ENCODE measurements at regions not wholly inside any gene's neighbourhood (a gene's known extent, or its start where the extent isn't known, plus 50 kb on each side); places are given as distances from the start of the nearest gene placed in this dataset.

- Histone ChIP-seq H2BK120ac (ENCODE audit: low read depth, low read length) (peak overlapping the region; percentile 92), H4K8ac (ENCODE audit: low read depth in 2 of 2, low read length in 2 of 2) (peak overlapping the region; percentile 17 to 89; a peak in 3 of 4 replicates), H2AK9ac (replicated peaks; ENCODE audit: low read depth, low read length, poor library complexity) (no peak overlapping the region), H4K20me1 (ENCODE audit: insufficient read depth, low read length) (no peaks in the 10 kb centered on the region), H2BK15ac (ENCODE audit: low read depth, low read length) (peak overlapping the region; percentile 91; the same call in 2 of the 3 replicates), H3K79me1 (ENCODE audit: low read depth in 1 of 2, low read length in 2 of 2) (no peaks in the 10 kb centered on the region), H3K23ac (ENCODE audit: low read depth, low read length) (0 out of 2 replicates have a peak overlapping the region, but pooled peaks have one; percentile 67), H2BK20ac (ENCODE audit: low read depth, low read length) (peak overlapping the region; percentile 96), H4K91ac (ENCODE audit: insufficient read depth, low read depth, low read length) (peak overlapping the region; percentile 69), H3K4me2 (ENCODE audit: low read depth, low read length) (no peak overlapping the region), H2BK5ac (ENCODE audit: low read depth, low read length, poor library complexity, severe bottlenecking) (peak overlapping the region; percentile 80), H3K18ac (ENCODE audit: low read depth, low read length) (peak overlapping the region; percentile 94), H4K5ac (ENCODE audit: low read depth, low read length) (peak overlapping the region; percentile 90), H2AK5ac (ENCODE audit: low read depth, low read length) (peak overlapping the region; percentile 97), H3K27me3 (ENCODE audit: control insufficient read depth, insufficient read depth, low read length) (no peaks in the 10 kb centered on the region), H3K4me3 (ENCODE audit: insufficient read depth, low read depth, low read length) (no peak overlapping the region), H3K9me1 (ENCODE audit: insufficient read depth, low read length) (peaks cover 4% of the 10 kb centered on the region; the same call in 1 of the 2 replicates), H3K4ac (ENCODE audit: low read depth, low read length) (peak overlapping the region; percentile 94), H3K56ac (ENCODE audit: extremely low read depth, insufficient read depth, low read length) (no peak overlapping the region; the same call in 1 of the 2 replicates), H3K14ac (replicated peaks; ENCODE audit: low read depth, low read length) (peak overlapping the region; percentile 81), H3K4me1 (ENCODE audit: control insufficient read depth, insufficient read depth, low read length) (peaks cover 17% of the 10 kb centered on the region), H3K27ac (ENCODE audit: insufficient read depth, low read length) (peak overlapping the region; percentile 78; the same call in 1 of the 2 replicates), H3K9ac (ENCODE audit: low read depth, low read length) (no peak overlapping the region), H3K9me3 (ENCODE audit: control insufficient read depth, insufficient read depth, low read length) (peaks cover 4% of the 10 kb centered on the region; the same call in 1 of the 2 replicates), H2AFZ (replicated peaks; ENCODE audit: low read length, poor library complexity) (no peak overlapping the region), H3K36me3 (ENCODE audit: control insufficient read depth, insufficient read depth, low read length) (no peaks in the 10 kb centered on the region)
- BruUV-seq (replicated peaks), result no TSS peak
- in situ Hi-C loops (cut with MboI; ENCODE audit: low sequenced_read_pairs) (no loop called here), intact Hi-C loops (cut with micrococcal nuclease) (no loop called here), dilution Hi-C loops (cut with HindIII; ENCODE audit: low sequenced_read_pairs, unreplicated experiment) (no loop called here)
- TF ChIP-seq CTCF (conservative IDR thresholded peaks at IDR 0.05; ENCODE audit: low read depth, low read length) (no peak), RCOR1 (IDR thresholded peaks at IDR 0.05; ENCODE audit: insufficient replicate concordance, low read length) (no peak), ELK1 (IDR thresholded peaks at IDR 0.05; ENCODE audit: borderline replicate concordance, low read depth, low read length) (no peak), MAZ (IDR thresholded peaks at IDR 0.05; ENCODE audit: borderline replicate concordance, low read depth, low read length) (no peak), MXI1 (IDR thresholded peaks at IDR 0.05; ENCODE audit: borderline replicate concordance, low read depth, low read length) (no peak), CHD1 (IDR thresholded peaks at IDR 0.05; ENCODE audit: low read depth, low read length) (no peak), USF2 (IDR thresholded peaks at IDR 0.05; ENCODE audit: low read depth, low read length) (no peak), POLR2A (IDR thresholded peaks at IDR 0.05; ENCODE audit: low read depth, low read length) (no peak), CEBPB (IDR thresholded peaks at IDR 0.05; ENCODE audit: low read depth, low read length) (no peak), FOS (IDR thresholded peaks at IDR 0.05; ENCODE audit: low read depth, low read length) (no peak), BHLHE40 (IDR thresholded peaks at IDR 0.05; ENCODE audit: low read depth, low read length) (no peak), NFE2L2 (IDR thresholded peaks at IDR 0.05; ENCODE audit: low read depth, low read length) (no peak), SMC3 (IDR thresholded peaks at IDR 0.05; ENCODE audit: low read depth, low read length) (no peak), MAFK (IDR thresholded peaks at IDR 0.05; ENCODE audit: low read depth, low read length) (no peak), RAD21 (IDR thresholded peaks at IDR 0.05; ENCODE audit: low read length) (no peak), RFX5 (IDR thresholded peaks at IDR 0.05; ENCODE audit: low read depth, low read length) (no peak)
- CTCF ChIA-PET, result no interaction called here
- DNase-seq, result no peak
- POLR2A ChIA-PET (ENCODE audit: unreplicated experiment), result interaction anchor here (1.1 to 1.2 kb wide), 2 partner anchors 39 to 171 kb away, joined by 3 to 5 read pairs; partner anchors contain the start of gene PCDH18
- no peak for ATAC-seq (ENCODE audit: low read depth)
Observed at GRCh38 chr4:137703195-137703594, 170.9 kb upstream of the PCDH18 start.

All from IMR-90 (cell line).